OCI-LY1 (cell line): ENCODE measurements at regions not wholly inside any gene's neighbourhood (a gene's known extent, or its start where the extent isn't known, plus 50 kb on each side); places are given as distances from the start of the nearest gene placed in this dataset.

Source experiments
- CTCF ChIP-seq: fragments of 200-600 bp; sonication (generic), shearing (Covaris generic); IDR thresholded peaks from 2 replicates; pipeline ENCODE4 v1.5.1; 2017; ENCODE audit warnings: mild to moderate bottlenecking, antibody characterized with exemption, low read length, moderate library complexity, mixed read lengths
- EZH2 ChIP-seq: fragments of 200-600 bp; sonication (generic), shearing (Covaris generic); IDR thresholded peaks from 2 replicates; pipeline ENCODE4 v1.8.0; 2017; ENCODE audit warnings: borderline replicate concordance, mixed run types, mild to moderate bottlenecking, antibody characterized with exemption, low read length, moderate library complexity, mixed read lengths

GRCh38 chr7:53191836-53192443 lies 156.5 kb downstream of the POM121L12 start:
- no peak for TF ChIP-seq CTCF
- no peak for TF ChIP-seq EZH2
